LNCaP clone FGC (cell line): ENCODE measurements at regions not wholly inside any gene's neighbourhood (a gene's known extent, or its start where the extent isn't known, plus 50 kb on each side); places are given as distances from the start of the nearest gene placed in this dataset.

Experiments used
- DNase-seq: peaks from one replicate; pipeline ENCODE4 v3.0.0-alpha.2; 2011; ENCODE audit warnings: low read depth
- H3K4me3 ChIP-seq: 2 replicates; pipeline ENCODE4 v1.5.1; 2011; ENCODE audit warnings: mild to moderate bottlenecking, low read depth, low read length, control low read depth
- TF ChIP-seq, protein P1 (sequence below): IDR thresholded peaks from 2 replicates; pipeline ENCODE4 v1.5.1; 2012; ENCODE audit warnings: mild to moderate bottlenecking; ENCODE audit not compliant: control insufficient read depth, insufficient read depth; ENCODE audit errors: extremely low read depth

DNA sequence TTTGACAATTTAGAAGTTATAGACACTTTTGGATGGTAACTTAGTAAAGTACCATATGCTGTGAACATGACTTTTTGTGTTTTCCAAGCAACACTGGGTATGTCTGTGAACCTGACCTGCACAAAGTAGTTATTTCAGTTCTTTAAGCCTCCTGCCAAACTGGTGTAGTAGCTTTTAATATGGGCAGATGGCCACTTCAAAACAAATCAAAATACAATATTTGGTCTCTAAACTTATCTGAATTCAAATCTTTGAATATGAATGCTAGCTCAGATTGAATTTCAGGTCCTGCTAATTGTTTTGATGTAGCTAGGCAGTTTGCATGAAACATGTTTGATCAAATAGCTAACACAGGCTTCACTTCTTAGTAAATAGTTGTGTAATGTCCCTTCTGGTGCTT, 1176.7 kb upstream of the CDH9 start:
- peak; percentile 70 for DNase-seq
- TF ChIP-seq, protein P1, sequence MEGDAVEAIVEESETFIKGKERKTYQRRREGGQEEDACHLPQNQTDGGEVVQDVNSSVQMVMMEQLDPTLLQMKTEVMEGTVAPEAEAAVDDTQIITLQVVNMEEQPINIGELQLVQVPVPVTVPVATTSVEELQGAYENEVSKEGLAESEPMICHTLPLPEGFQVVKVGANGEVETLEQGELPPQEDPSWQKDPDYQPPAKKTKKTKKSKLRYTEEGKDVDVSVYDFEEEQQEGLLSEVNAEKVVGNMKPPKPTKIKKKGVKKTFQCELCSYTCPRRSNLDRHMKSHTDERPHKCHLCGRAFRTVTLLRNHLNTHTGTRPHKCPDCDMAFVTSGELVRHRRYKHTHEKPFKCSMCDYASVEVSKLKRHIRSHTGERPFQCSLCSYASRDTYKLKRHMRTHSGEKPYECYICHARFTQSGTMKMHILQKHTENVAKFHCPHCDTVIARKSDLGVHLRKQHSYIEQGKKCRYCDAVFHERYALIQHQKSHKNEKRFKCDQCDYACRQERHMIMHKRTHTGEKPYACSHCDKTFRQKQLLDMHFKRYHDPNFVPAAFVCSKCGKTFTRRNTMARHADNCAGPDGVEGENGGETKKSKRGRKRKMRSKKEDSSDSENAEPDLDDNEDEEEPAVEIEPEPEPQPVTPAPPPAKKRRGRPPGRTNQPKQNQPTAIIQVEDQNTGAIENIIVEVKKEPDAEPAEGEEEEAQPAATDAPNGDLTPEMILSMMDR, result no peak
- no peak overlapping the region for H3K4me3 ChIP-seq

DNA sequence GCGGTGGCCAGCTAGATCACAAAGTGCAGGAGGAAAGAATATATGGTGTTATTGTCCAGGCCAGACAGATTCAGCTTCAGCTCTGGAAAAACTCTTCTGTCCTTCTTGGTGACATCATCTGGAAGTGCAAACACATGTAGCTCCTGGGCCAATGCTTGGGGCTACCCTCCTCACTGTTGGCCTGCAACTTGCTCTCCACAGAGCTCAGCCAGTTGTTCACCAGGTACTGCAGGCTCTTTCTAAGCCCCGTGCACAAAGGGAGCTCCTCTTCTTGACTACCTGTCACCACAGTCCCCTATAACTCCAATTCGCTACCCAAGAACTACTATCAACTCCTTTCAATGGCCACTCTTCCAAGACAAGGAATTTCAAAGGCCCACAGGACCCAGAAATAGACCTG, 1175.9 kb upstream of the CDH9 start:
- no peak for DNase-seq
- TF ChIP-seq, protein P1, result no peak
- no peak overlapping the region for H3K4me3 ChIP-seq

DNA sequence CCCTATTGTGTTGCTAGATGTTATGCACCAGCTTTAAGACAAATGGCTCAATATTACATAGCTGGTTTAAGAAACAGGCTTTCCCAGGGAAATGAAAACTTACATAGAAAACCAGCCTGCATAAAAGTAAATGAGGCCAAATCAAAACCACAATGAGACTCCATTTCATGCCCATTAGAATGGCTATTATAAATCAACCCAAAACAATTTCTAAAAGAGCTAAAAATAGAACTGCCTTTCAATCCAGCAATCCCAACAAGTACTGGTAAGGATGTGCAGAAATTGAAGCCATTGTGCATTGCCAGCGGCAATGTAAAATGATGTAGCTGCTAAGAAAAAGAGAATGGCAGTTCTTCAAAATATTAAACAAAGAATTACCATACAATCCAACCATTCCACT, 1170.0 kb upstream of the CDH9 start:
- no peak for DNase-seq
- no peak overlapping the region for H3K4me3 ChIP-seq
- TF ChIP-seq, protein P1, result no peak

DNA sequence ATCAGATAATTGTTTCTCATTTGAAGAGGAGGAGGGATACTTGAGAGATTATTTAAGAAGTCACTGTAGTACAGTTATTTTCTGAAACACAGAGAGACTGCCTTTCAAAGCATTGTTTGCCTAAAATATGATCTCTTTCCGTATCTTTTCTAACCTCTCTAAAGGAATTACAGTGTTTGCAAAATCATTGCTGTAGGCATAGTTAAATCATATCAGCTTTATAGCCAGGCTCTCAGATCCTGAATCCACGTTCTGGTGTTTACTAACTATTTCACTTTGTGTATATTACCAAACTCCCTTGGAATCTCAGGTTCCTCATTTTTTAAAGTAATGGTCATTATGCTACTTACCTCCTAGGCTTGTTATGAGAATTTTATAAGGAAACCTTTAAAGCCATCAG, 1151.6 kb upstream of the CDH9 start:
- TF ChIP-seq, protein P1, result no peak
- peak; percentile 42 for DNase-seq
- H3K4me3 ChIP-seq, result no peak overlapping the region

DNA sequence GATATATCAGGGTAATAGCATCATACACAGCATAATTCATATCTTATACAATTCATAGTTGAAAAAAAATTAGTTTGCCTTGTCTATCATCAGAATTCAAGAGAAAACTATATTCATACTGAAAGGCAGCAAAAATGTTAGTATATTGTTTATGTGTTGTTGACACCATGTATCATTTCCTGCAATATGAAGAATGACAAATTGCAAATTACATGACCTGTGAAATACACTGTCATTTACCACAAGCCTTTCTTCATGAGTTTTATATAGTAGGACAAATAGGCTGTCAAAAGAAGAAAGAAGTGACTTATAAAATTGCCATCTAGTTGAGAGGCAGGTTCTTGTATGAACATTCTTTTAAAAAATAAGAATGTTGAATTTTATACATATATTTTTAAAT, 1136.3 kb upstream of the CDH9 start:
- no peak for DNase-seq
- no peak overlapping the region for H3K4me3 ChIP-seq
- TF ChIP-seq, protein P1, result no peak

DNA sequence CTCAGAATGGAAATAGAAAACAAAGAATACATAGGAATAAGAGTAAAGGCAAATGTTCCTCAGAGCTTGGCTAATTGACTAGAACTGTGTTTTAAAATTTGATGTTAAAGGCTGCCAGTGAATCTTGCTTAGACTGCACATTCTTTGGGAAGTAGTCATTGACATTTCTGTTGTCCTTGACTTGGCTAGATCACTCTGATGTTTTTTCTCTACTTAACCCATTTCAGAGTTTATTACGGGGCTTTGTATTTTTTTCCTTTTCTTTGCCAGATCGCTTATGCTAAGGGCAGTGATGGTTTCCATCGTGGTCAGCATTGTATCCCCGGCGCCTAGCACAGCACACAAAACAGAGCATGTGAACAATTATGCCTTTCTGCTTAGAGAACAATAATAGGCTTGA, 1126.7 kb upstream of the CDH9 start:
- TF ChIP-seq, protein P1, result no peak
- no peak overlapping the region for H3K4me3 ChIP-seq
- DNase-seq, result no peak

DNA sequence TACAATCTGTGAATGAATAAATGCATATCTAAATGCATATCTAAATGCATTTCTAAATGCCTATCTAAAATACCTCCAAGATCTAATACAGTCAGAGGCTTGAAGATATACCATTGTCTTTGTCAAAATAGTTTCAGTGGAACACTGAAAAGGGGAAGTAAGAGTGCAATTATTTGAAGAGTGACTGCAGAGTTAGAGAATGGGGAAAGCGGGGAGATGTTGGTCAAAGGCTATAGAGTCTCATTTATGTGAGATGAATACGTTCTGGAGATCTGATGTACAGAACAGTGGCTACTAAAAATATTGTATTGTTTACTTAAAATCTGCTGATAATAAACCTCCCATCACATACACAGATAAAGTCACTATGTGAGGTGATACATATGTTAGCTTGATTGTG, 1126.2 kb upstream of the CDH9 start:
- TF ChIP-seq, protein P1, result no peak
- DNase-seq, result no peak
- H3K4me3 ChIP-seq, result no peak overlapping the region
